ENCODE measurements at regions not wholly inside any gene's neighbourhood (a gene's known extent, or its start where the extent isn't known, plus 50 kb on each side); places are given as distances from the start of the nearest gene placed in this dataset.

- H3K4me3 ChIP-seq (ENCODE audit: control insufficient read depth, low read depth, low read length): no peak overlapping the region
- no peak for DNase-seq (ENCODE audit: low read depth)
- TF ChIP-seq CTCF (IDR thresholded peaks at IDR 0.05; ENCODE audit: control insufficient read depth, insufficient read depth, low read depth, low read length, missing control alignments): no peak
These were observed 181.7 kb upstream of the ASIC2 start for GRCh38 chr17:33474789-33475188.

GRCh38 chr17:33475594-33475993, 182.5 kb upstream of the ASIC2 start:
- no peak overlapping the region for H3K4me3 ChIP-seq (ENCODE audit: control insufficient read depth, low read depth, low read length)
- no peak for TF ChIP-seq CTCF (IDR thresholded peaks at IDR 0.05; ENCODE audit: control insufficient read depth, insufficient read depth, low read depth, low read length, missing control alignments)
- DNase-seq (ENCODE audit: low read depth): no peak

GRCh38 chr17:33481652-33482051, 188.6 kb upstream of the ASIC2 start:
- DNase-seq (ENCODE audit: low read depth): no peak
- H3K4me3 ChIP-seq (ENCODE audit: control insufficient read depth, low read depth, low read length): no peak overlapping the region
- no peak for TF ChIP-seq CTCF (IDR thresholded peaks at IDR 0.05; ENCODE audit: control insufficient read depth, insufficient read depth, low read depth, low read length, missing control alignments)

- TF ChIP-seq CTCF (IDR thresholded peaks at IDR 0.05; ENCODE audit: control insufficient read depth, insufficient read depth, low read depth, low read length, missing control alignments): no peak
- DNase-seq (ENCODE audit: low read depth): no peak
- no peak overlapping the region for H3K4me3 ChIP-seq (ENCODE audit: control insufficient read depth, low read depth, low read length)
These were observed 189.5 kb upstream of the ASIC2 start for GRCh38 chr17:33482636-33483035.

- no peak for TF ChIP-seq CTCF (IDR thresholded peaks at IDR 0.05; ENCODE audit: control insufficient read depth, insufficient read depth, low read depth, low read length, missing control alignments)
- no peak for DNase-seq (ENCODE audit: low read depth)
- H3K4me3 ChIP-seq (ENCODE audit: control insufficient read depth, low read depth, low read length): no peak overlapping the region
These were observed 191.5 kb upstream of the ASIC2 start for GRCh38 chr17:33484559-33484958.

- no peak for TF ChIP-seq CTCF (IDR thresholded peaks at IDR 0.05; ENCODE audit: control insufficient read depth, insufficient read depth, low read depth, low read length, missing control alignments)
- DNase-seq (ENCODE audit: low read depth): no peak
- no peak overlapping the region for H3K4me3 ChIP-seq (ENCODE audit: control insufficient read depth, low read depth, low read length)
These were observed 193.2 kb upstream of the ASIC2 start for GRCh38 chr17:33486135-33486885.

Measured in AG09309 (cell line).